NB4 (cell line): ENCODE measurements at regions not wholly inside any gene's neighbourhood (a gene's known extent, or its start where the extent isn't known, plus 50 kb on each side); places are given as distances from the start of the nearest gene placed in this dataset.

ENCODE experiments used
- MYC ChIP-seq: IDR thresholded peaks from 2 replicates; pipeline ENCODE4 v1.6.1; 2011; ENCODE audit warnings: low read depth, low read length
- POLR2A ChIP-seq: IDR thresholded peaks from 2 replicates; pipeline ENCODE4 v1.6.1; 2011; ENCODE audit warnings: mild to moderate bottlenecking; ENCODE audit not compliant: insufficient read length; ENCODE audit errors: extremely low read depth
- TF ChIP-seq, protein P1 (sequence below): IDR thresholded peaks from one replicate; pipeline ENCODE4 v1.5.1; 2012; ENCODE audit warnings: low read depth, low read length
- TF ChIP-seq, protein P2 (sequence below): IDR thresholded peaks from 2 replicates; pipeline ENCODE4 v1.6.1; 2011; ENCODE audit warnings: low read depth, low read length

DNA sequence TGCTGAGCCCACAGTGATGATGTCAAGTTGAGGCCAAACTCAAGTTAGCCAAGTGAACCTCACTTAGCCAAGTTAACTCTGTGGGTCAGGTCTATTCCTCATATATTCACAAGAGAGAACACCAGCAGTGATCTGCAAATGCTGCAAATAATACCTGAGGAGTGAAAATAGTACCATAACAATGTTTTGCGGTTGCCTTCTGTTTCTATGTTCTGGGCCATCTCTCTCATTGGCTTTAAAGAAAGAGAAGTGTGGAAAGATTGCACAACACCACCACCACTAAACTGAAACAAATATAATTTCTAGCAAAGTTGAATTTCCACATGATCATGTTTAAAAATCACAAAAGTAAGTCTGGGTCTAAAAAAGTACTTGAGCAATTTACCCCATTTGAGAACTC is 211.1 kb upstream of the GALNT5 start:
- TF ChIP-seq, protein P1, sequence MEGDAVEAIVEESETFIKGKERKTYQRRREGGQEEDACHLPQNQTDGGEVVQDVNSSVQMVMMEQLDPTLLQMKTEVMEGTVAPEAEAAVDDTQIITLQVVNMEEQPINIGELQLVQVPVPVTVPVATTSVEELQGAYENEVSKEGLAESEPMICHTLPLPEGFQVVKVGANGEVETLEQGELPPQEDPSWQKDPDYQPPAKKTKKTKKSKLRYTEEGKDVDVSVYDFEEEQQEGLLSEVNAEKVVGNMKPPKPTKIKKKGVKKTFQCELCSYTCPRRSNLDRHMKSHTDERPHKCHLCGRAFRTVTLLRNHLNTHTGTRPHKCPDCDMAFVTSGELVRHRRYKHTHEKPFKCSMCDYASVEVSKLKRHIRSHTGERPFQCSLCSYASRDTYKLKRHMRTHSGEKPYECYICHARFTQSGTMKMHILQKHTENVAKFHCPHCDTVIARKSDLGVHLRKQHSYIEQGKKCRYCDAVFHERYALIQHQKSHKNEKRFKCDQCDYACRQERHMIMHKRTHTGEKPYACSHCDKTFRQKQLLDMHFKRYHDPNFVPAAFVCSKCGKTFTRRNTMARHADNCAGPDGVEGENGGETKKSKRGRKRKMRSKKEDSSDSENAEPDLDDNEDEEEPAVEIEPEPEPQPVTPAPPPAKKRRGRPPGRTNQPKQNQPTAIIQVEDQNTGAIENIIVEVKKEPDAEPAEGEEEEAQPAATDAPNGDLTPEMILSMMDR: no peak
- no peak for TF ChIP-seq POLR2A
- TF ChIP-seq, protein P2, sequence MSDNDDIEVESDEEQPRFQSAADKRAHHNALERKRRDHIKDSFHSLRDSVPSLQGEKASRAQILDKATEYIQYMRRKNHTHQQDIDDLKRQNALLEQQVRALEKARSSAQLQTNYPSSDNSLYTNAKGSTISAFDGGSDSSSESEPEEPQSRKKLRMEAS: no peak
- TF ChIP-seq MYC: no peak
